SH-SY5Y (cell line): ENCODE measurements at regions not wholly inside any gene's neighbourhood (a gene's known extent, or its start where the extent isn't known, plus 50 kb on each side); places are given as distances from the start of the nearest gene placed in this dataset.

Experiments used
- GATA2 ChIP-seq: IDR thresholded peaks from 2 replicates; pipeline ENCODE4 v1.6.1; 2011; ENCODE audit warnings: mild to moderate bottlenecking, low read depth, low read length
- GATA3 ChIP-seq: IDR thresholded peaks from 2 replicates; pipeline ENCODE4 v1.6.1; 2011; ENCODE audit warnings: low read depth, mild to moderate bottlenecking, low read length, moderate library complexity

DNA sequence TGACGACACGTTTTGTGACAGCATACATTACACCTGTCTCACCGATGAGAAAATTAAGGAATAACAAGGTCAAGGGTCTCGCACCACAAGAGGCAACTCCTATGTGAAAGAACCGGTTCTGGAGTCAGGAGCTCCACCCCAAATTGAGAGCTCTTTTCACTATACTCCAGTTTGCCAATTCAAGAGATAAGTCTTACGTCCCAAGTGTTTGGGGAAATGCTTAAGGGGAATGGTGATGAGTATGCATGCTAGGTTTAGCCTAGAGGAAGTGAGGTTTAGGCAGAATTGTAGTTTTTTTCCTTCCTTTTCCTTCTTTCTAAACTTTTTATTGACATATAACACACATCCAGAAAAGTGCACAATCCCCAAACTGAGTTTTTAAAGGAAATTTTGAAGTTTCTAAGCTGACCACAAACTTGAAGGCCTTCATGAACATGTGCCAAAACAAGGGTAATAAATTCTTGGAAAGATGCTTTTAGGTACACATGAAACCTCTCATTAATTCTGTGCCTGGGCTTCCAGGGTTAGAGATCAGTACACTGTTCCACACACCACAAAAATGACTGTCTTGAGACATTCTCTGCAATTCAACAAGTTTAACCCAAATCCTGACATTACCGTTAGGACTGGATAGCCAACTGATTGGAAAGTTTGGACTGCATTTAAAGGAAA lies 127.6 kb upstream of the SLC1A3 start:
- TF ChIP-seq GATA3 (no peak), GATA2 (no peak)

DNA sequence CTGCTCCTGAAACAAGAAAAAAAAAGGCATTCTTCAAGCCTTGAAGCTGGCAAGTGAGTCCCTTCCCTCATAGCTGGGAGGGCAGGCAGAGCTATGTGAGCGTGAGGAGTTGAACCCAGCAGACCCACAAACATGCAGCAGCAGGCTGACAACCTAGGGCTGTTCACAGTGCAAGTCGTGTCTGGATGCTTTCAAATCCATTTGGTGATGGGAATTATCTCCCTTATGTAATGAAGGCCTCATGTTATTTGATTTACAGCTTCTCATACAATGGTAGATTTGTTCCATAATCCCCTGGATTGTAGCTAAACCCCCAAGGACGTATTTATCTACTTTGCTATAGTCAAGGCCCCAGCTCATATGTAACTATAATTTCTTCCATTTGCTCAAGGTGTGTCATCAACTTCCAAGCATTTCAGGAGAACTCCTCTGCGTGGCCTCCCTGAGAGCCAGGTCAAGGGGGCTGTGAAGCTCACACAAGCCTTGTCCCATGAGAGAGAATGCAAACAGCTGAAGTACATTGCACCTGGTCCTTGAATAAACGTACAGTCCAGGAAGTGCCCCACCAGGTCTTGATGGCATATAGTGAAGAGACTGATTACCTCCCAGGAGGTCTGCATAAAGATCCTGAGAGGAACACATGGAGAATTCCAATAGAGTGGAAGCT lies 124.8 kb upstream of the SLC1A3 start:
- no peak for TF ChIP-seq GATA2
- no peak for TF ChIP-seq GATA3

DNA sequence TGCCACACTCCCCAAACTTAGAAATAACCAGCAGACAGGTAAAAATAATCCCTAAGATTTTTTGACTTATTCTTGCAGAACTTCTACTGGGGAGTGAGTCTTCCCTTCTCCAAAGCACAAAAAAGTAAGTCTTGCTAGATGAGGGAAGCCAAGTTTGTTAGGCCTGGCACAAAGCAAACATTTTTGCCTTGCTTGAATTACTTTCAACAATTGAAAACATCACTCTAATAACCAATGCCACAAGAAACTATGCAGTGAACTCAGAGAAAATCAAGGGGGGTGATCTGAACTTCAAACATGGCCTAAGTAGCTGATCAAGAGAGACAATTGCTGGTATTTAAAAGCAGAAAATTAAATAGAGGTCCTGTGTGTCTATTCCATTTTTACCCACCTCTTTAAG lies 123.6 kb upstream of the SLC1A3 start:
- no peak for TF ChIP-seq GATA2
- no peak for TF ChIP-seq GATA3

DNA sequence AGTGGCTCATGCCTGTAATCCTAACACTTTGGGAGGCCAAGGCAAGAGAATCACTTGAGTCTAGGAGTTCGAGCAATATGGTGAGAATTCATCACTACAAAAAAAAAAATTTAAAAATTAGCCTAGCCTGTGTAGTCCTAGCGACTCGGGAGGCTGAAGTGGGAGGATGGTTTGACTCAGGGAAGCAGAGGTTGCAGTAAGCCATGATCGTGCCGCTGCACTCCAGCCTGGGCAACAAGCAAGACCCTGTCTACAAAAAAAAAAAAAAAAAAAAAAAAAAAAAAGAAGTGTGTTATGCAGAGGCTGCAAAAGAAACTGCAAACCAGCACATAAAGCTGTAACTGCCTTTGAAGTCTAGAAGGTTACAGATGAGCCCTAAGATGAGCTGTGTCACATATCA lies 116.9 kb upstream of the SLC1A3 start:
- TF ChIP-seq GATA2 = no peak
- TF ChIP-seq GATA3 = no peak

DNA sequence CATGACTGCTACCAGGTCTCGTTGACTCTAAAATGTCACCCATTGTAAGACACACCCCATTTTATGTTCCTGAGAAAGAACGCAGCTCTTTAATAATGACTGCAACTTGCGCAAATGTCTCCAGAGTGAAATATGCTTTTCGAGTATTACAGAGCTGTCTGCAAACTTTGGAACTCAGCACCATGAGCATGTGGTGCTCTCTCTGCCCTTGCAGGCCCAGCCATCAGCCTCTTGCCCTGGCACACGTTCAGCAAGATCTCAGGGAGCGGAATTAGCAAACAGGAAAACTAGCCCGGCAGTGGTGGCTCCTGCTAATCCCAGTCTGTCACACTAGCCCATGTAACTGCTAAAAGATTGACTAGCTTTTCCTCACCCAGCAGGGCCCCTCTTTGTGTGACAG lies 114.5 kb upstream of the SLC1A3 start:
- TF ChIP-seq GATA2 (no peak), GATA3 (no peak)

DNA sequence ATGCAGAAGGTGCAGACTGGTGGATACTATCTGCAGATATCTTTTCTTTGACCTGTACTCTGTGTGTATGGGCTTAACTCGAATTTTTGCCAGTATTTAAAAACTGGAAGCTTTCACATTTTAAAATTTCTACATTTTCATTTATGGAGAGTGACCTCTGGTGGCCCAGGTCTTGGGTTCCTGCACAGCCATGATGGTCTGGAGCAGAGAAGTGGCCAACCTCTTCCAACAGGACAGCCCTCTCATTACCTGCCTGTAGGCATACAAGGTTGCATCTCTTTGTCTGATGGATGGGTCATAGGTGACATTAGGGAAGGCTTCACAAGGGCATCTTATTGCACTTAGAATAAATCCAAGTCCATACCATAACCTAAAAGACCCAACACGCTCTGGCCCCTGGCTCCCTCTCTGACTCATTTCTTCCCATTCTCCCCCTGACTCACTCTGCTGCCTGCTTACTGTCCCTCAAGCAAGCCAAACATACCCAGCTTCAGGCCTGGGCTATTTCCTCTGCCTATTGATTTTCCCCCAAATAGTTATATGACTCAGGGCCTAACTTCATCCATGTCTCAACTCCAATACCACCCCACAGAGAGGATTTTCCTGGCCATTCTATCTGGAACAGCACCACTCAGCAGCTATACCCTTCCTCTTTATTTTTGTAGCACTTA lies 113.3 kb upstream of the SLC1A3 start:
- TF ChIP-seq GATA2 = no peak

DNA sequence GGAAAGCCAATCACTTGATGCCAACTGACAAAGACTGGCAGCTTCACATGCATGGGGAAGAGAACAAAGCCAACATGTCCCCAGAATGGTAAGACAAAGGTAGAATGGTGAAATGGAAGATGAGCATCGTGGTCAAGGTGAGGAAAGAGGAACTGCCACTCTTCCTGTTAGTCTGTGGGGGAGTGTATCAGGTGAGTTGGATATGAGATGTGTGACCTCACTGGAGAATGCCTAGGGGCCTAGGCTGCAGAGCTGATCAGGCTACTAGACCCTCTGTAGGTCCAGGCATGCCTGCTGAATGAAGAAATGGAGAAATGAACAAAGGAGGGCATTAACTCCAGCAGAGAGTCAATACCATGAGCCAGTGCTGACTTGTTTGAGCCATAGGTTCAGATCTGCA lies 112.4 kb upstream of the SLC1A3 start:
- TF ChIP-seq GATA2 (no peak), GATA3 (no peak)

DNA sequence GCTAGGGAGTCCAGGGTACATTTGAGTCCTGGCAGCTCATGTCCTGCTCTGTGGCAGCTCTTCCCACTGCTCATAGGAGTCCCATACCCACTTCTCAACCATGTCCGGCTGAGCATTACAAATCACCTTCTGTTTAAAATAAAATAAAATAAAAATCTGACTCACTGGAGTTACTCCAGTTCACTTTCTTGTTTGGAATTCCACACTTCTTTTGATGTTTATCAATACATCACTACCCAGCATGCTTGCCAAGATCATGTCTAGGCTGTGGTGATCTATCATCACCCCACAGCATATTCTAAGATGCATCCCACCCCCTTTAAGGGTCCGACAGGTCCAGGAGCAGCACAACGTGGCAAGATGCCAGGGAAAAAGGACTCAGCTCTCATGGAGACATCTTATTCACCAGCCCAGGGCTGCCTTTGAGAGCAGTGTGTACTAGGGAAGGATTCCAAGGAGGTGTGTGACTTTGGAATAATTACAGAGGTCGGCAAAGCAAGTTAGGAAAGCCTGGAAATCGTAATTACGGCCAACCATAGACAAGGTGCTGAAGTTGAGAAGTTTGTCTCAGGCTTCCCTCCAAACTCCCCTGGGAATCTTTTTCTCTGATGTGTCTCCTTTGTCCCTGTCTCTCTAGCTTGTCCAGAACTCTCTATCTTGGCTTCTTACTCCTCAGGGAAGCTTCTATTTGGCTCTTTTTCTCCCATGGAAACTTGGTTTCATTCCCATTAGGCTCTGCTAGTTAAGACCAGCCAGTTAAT lies 111.4 kb upstream of the SLC1A3 start:
- no peak for TF ChIP-seq GATA3
- TF ChIP-seq GATA2 = no peak

DNA sequence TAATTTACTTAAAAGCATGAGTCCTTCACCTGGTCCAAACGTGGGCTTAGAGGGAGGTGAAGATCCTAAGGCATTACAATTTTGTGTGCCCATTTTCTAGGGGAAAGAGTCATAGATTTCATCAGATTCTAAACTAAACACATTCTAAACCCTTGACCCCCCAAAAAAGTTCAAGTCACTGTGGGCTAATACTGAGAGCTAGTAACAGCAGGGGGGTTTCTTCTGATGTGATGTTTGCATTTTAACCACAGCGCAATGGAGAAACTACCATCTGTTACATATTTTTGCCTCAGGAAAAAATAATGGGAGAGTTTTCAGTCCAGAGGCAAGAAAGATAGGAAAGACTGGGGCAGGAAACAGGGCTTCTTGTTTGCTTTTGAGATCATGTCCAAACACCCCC lies 110.8 kb upstream of the SLC1A3 start:
- TF ChIP-seq GATA2 (no peak), GATA3 (no peak)

DNA sequence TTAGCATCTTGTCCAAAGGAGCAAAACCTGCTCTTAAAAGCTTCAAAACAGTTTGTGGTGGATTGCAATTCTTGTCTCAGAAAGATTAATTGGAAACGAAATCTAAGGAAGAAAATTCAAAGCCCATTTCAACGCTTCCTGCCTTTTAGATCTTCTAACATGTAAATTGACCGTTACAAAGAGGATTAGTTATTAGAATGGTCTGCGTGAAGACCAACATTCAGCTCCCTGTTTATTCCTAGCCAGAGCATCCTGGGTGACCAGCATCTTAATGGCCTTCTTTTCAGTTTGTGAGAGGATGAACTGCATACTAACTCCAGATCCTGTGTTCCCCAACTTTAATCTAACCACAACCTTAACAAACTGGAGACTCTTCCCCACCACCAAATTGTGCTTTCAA lies 109.9 kb upstream of the SLC1A3 start:
- TF ChIP-seq GATA3 (no peak), GATA2 (no peak)

DNA sequence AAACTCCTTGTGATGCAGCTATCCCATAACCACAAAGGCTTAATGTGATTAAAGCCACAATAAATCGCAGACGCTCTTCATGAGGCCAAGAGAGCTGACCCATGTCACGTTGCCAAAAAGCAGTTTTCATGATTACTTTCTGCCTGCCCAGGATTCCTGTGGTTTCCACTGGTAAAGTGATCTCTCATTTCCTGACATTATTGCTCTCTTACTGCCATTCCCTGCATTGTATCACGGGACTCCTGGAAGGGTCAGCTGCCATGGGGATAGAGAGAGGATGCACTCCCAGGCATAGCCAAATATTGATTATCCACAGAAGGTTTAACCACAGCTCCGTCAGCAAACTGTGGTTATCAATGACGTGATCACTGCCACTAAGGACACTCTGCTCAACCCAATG lies 103.8 kb upstream of the SLC1A3 start:
- no peak for TF ChIP-seq GATA3
- TF ChIP-seq GATA2 = no peak

DNA sequence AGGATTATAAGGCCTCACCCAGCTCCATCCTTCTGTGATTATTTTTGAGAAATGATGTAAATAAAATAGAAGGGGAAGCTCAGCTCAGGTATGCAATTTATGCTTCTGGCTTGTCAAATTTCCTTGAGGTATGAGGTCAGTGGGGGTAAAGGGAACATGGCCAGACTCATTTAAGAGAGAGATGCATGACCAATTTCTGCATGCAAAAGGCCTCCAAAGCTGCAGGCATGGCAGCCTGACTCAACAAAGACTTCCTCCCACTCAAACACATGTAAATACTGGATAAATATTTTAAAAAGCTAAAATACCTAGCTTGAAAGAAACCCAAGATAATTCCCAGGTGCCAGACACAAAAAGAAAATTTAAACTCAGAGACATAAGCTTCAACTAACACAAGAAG lies 101.4 kb upstream of the SLC1A3 start:
- TF ChIP-seq GATA2 (no peak), GATA3 (no peak)

DNA sequence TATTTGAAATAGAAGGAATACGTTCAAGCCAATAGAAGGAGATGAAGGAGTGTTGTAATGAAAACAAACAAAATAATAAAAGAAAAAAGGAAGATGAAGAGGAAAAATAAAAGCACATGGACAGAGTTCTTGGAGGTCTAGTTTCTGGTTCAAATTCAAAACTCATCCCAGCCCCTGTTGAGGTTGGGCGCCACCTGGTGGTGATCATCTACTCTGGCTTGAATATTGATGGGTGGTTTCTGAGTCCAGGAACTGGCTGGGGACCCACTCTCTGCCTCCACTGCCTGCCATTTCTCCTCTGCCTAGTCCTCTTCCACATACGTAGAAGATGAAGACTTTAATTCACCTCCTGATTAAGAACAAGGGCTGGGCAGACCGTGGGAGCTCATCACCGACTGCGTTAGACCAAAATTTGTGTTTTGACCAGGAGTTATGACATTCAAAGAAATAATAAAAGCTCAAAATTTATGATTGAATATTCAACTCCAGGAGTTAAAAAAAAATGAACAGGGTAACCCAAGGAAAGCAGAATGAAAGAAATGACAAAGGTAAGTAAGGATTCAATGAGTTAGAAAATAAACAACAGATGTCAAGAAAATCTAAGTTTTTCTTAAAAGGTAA lies 99.0 kb upstream of the SLC1A3 start:
- TF ChIP-seq GATA3 (no peak), GATA2 (no peak)

DNA sequence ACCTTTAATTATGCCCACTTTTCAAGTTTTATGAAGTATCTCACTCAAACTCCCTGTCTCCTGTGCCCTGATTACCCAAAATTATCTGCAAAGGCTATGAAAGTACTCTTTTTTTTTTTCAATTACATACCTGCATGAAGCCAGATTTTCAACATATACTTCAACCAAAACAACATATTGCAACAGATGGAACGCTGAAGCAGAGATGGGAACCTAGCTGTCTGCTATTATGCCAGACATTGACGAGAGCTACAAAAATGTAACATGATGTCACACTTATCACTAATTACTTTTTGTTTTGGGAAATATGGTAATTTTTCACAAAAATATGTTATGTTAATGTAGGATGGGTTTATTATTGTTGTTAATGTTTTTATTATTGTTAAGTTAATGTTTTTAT lies 86.5 kb upstream of the SLC1A3 start:
- TF ChIP-seq GATA2 (no peak), GATA3 (no peak)
